ENCODE measurements at regions not wholly inside any gene's neighbourhood (a gene's known extent, or its start where the extent isn't known, plus 50 kb on each side); places are given as distances from the start of the nearest gene placed in this dataset.
A peak's percentile ranks its signal among the peaks of the same experiment; 100 is the strongest.
"Not testable (repeated sequence)": the region's sequence is repeated elsewhere in the genome, so short reads cannot be mapped to it uniquely, and the experiment has no call there.

- no peak for DNase-seq (ENCODE audit: low spot score)
Measured at GRCh38 chr7:50856231-50856630, 73.5 kb upstream of the GRB10 start.

DNA sequence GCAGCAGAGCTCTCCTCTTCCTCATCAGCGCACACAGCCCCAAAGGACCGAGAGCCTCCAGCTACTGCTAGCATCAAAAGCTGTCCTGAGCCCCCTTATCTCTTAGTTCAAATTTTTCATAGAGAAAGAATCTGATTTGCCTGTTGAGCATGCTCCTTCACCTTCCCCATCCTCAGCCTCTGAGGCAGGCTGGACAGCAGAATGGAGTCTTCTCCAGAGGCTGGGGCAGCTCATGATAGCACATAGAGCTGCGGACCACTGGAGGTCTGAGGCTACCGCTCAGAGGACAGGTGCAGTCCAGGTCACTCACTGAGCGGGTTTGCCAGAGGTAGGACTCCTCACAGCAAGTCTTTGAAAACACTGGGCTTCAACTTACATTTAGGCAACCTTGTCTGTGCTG, 72.8 kb upstream of the GRB10 start:
- no peak for DNase-seq (ENCODE audit: low spot score)

DNA sequence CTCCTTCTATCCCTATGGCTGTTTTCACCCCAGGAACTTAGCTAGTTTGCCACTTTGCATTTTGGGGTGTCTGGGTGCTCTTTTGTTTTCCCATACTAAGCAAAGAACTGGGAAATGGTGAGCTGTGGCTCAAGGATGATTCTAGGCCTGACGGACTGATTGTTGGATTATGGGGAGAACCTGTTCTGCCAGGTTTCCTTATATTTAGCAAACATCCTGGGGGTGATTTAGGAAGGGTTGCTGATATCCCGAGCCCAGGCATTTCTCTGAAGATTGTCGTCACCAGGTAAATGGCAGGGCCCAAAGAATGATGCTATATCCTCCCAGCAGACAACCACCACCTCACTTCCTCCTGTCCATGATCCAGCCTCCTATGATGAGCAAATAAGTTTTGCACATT, 72.1 kb upstream of the GRB10 start:
- no peak for DNase-seq (ENCODE audit: low spot score)

DNA sequence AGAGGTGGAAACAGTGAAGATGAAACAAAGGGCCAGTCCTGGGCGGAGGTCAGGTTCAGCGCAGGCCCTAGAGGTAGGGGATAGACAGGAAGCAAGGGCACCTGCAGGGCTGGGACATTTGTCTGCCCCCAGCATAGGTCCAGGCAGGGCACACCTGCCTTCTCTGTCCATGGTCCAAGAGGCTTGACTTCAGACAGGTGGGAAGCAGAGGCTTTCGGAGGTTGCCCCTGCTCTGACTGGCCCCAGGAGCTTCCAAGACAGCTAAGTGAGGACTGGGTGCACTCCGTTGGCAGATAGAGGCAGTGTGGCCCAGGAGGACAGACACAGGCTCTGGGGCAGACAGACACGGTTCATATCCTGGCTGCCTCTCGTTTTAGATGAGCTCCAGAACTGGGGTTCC, 71.6 kb upstream of the GRB10 start:
- no peak for DNase-seq (ENCODE audit: low spot score)

- no peak for DNase-seq (ENCODE audit: low spot score)
Measured at GRCh38 chr7:50853311-50853710, 70.6 kb upstream of the GRB10 start.

DNA sequence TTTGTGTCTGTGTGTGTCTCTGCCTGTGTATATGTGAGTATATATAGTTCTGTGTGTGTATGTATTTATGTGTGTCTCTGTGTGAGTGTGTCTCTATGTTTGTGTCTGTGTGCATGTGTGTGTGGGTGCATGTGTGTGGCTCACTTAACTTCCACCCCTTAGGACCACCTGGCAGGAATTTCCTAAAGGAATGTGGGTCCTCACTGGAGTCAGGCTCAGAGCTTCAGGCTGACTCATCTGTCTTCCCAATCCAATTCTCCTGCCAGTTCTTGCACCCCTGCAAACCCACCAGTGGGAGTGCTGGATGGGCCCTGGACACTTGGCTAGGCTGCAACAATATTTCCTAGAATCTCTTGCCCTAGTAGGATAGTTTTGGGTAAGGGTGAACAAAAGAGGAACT, 70.2 kb upstream of the GRB10 start:
- no peak for DNase-seq (ENCODE audit: low spot score)

DNA sequence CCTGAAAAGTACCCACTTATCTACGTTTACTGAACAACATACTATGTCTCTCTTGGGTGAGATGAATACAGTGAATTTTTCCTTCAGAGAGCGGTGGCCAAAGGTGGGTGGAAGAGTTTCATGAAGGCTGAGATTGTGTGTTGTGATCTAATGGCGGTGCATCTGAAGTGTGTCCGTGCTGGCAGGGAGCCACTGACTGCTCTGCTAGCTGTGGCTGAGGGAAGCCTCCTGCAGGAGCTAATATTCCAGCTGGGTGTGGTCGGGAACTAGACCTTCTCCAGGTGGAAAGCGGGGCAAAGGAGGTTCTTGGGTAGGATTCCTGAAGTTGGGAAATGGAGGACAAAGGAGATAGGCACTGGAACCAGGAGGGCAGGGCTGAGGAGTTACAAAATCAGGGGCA, 69.2 kb upstream of the GRB10 start:
- DNase-seq (ENCODE audit: low spot score) = no peak

GRCh38 chr7:50851451-50851850, 68.8 kb upstream of the GRB10 start:
- no peak for DNase-seq (ENCODE audit: low spot score)

- DNase-seq (ENCODE audit: low spot score) = no peak
Measured at GRCh38 chr7:50849991-50850390, 67.3 kb upstream of the GRB10 start.

DNA sequence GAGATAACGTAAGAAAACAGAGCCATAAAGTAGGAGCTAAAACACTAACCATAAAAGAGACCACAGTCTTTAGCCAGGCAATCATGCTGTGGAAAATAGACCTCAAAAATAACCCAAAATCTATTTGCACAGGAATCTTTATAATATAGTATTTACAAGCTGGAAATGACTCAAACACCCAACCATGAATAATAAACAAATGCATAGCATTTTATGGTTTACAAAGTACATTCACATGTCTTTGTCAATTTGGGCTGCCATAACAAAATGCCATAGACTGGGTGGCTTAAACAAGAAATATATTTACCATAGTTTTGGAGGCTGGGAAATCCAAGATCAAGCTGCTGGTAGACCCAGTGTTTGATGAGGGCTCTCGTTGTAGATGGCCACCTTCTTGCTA, 65.5 kb upstream of the GRB10 start:
- peak; percentile 23 for DNase-seq (ENCODE audit: low spot score)

- DNase-seq (ENCODE audit: low spot score) = not testable (repeated sequence)
Measured at GRCh38 chr7:50844861-50845260, 62.2 kb upstream of the GRB10 start.

DNA sequence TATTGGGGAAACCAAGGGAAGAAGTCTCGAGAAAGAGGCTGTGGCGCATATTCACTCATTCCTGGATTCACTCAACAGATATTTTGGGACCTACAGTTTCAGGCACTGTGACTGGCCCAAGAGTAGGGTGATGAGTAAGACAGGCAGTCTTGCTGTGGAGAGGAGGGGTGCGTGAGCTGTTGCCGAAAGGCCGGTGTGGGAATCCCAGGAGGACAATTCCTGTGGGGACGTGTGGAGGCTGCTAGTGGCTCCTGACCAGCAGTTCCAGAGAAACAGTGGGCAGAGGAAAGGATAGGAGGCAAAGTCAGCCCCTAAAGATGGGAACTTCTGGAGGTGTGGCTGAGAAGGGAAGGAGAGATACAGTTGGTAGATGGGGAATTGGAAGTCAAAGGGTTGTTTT, 59.3 kb upstream of the GRB10 start:
- DNase-seq (ENCODE audit: low spot score) = no peak

DNA sequence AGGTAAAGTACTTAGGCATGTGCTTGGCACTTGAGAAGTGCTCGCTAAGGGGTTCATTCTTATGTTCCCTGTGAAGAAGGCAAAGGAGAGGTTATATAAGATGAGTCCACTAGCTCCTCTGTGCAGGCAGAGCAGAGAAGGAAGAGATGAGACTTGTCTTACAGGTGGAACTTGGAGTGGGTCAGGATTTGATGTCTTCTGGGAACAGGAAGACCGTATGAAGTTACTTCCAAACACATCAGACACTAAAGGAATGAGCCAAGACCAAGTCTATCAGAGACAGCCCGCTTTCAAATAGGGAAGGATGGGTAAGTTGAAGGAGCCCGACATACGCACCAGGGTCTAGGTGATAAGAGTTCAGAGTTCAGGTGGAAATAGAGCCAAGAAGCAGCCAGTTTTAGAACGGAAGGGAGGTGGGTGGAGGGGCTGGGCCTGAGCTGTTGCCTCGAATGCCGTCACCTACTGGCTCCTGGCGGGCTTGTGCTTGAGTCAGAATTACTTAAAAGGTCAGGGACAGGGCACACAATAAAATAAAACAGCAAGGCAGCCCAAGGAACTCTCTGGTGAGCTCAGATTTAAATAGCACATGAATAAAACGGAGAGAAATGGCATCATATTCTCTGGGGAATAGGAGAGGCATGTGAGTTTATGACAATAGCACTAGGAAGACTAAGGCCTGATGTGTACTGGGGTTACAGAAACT, 56.1 kb upstream of the GRB10 start:
- no peak for DNase-seq (ENCODE audit: low spot score)

DNA sequence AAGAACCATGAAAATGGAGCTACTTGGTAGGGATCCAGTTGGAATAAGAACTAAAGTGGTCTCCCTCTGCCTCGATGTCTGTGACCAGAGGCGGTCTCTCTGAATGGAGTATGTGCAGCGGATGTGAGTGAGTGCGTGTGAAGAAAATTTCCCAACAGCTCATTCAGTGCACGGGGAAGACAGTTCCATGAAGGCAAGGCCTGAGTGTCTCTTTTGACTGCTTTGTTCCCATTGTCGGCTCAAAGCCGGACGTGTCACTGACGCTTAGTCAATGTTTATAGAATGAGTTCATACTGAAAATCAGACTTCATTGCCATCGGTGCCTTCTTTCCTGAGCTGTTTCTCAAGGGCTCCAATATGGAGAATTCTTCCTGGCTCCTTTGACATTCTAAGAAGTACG, 55.3 kb upstream of the GRB10 start:
- no peak for DNase-seq (ENCODE audit: low spot score)

- no peak for DNase-seq (ENCODE audit: low spot score)
Measured at GRCh38 chr7:50836646-50837045, 54.0 kb upstream of the GRB10 start.

DNA sequence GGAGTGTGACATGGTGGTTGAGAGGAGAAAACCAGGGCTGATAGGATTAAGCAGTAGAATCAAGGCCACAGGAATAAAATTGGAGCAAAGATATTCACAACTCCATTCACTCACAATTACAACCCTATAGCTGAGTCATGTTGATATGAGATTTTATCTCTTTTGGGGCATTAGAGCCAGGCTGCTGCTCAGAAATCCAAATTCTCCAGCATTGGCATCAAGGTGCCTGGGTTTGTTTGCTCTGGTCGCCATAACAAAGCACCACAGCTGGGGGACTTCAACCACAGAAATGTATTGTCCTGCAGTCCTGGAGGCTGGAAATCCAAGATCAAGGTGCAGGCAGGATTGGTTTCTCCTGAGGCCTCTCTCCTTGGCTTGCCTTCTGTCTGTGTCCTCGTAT, 52.5 kb upstream of the GRB10 start:
- DNase-seq (ENCODE audit: low spot score) = no peak

DNA sequence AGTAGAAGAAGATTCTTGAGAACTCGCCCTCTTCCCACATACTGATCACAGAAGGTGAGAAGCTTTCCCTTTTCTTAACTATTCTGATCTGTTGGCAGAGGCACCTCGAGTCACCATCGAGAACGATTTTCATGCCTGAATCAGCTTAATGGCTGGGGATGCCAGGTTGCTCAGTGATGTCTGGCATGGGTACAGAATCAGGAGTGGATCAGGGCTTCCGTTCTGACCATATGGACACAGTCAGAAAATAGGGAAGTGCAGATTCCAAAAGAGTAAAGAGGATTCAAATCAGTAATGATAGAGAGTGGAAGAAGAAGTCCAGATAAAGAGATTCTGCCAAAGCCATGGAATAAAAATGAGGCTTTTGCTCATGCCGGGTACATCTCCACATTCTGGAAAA, 52.0 kb upstream of the GRB10 start:
- no peak for DNase-seq (ENCODE audit: low spot score)

DNA sequence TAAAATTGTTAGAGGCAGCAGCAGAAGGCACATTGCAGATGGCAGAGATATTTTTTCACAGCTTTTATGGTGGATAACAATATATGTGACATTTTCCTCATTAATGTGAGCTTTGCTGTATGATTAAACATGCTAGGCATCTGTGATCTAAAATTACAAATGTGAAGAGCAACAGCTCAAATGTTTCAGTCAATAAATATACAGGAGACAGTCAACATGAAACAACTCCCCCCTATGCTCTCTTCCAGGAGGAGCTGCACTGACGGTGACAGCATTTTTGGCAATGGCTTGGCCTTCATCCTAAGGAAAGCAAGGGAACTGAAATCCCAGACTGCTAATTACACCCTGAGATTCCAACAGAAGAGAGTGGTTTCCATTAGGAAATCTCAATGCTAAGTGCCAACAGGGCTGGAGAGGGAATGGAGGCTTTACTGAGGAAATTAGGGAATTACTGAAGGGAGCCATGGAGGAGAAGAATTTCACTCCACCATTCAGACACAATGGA, 51.4 kb upstream of the GRB10 start:
- no peak for DNase-seq (ENCODE audit: low spot score)

DNA sequence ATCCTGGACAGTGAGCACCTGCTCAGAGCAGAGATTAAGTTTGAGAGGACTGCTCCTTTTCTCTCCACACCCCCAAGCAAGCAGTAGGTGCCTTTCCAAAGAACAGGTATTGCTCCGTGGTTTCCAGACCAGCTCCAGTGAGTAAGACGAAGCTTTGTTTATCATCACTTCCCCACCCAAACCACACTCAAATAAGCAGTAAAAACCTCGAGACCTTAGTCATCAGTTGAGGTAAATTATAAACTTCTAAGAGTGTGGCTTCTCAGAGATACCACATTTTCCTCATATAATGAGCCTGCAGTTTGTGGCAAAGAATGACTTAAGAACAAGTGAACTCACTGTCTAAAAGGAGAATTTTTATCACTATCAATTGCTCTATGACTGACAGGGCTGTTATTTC, 50.0 kb upstream of the GRB10 start:
- DNase-seq (ENCODE audit: low spot score) = peak; percentile 93

All from LoVo (cell line).